ENCODE measurements at regions not wholly inside any gene's neighbourhood (a gene's known extent, or its start where the extent isn't known, plus 50 kb on each side); places are given as distances from the start of the nearest gene placed in this dataset.

- Histone ChIP-seq H3K4me3 (no peak overlapping the region), H3K9me3 (no peaks in the 10 kb centered on the region), H3K4me1 (peaks cover 0 to 7% of the 10 kb centered on the region in 2 donors), H3K36me3 (no peaks in the 10 kb centered on the region), H3K27me3 (no peaks in the 10 kb centered on the region), H3K27ac (no peak overlapping the region)
- intact Hi-C loops (cut with DNase I), result loop anchor here (5.0 kb wide), 1 partner anchor 189 kb away; the partner anchor contains the start of gene RAP1B
- TF ChIP-seq, protein P1, sequence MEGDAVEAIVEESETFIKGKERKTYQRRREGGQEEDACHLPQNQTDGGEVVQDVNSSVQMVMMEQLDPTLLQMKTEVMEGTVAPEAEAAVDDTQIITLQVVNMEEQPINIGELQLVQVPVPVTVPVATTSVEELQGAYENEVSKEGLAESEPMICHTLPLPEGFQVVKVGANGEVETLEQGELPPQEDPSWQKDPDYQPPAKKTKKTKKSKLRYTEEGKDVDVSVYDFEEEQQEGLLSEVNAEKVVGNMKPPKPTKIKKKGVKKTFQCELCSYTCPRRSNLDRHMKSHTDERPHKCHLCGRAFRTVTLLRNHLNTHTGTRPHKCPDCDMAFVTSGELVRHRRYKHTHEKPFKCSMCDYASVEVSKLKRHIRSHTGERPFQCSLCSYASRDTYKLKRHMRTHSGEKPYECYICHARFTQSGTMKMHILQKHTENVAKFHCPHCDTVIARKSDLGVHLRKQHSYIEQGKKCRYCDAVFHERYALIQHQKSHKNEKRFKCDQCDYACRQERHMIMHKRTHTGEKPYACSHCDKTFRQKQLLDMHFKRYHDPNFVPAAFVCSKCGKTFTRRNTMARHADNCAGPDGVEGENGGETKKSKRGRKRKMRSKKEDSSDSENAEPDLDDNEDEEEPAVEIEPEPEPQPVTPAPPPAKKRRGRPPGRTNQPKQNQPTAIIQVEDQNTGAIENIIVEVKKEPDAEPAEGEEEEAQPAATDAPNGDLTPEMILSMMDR (IDR thresholded peaks at IDR 0.05), result no peak
- DNase-seq (ENCODE audit: low spot score in 2 of 2), result no peak
These were observed 90.9 kb upstream of the MDM1 start for GRCh38 chr12:68422956-68423574.

DNA sequence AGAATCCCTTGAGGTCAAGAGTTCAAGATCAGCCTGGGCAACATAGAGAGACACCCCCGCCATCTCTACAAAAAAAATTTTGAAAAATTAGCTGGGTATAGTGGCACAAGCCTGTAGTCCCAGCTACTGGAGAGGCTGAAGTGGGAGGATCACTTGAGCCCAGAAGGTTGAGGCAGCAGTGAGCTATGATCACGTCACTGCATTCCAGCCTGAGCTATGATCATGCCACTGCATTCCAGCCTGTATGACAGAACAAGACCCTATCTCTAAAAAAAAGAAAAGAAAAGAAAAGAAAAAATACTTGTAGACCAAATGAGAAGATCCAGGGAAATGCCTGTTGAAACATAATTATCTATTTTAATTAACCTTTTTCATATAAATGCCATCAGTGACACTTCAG, 93.8 kb upstream of the MDM1 start:
- Histone ChIP-seq H3K36me3 (no peaks in the 10 kb centered on the region), H3K9me3 (no peaks in the 10 kb centered on the region), H3K4me3 (no peak overlapping the region), H3K4me1 (no peaks in the 10 kb centered on the region), H3K27me3 (no peaks in the 10 kb centered on the region), H3K27ac (no peak overlapping the region)
- intact Hi-C loops (cut with DNase I), result no loop called here
- TF ChIP-seq, protein P1 (IDR thresholded peaks at IDR 0.05), result no peak
- no peak for DNase-seq (ENCODE audit: low spot score in 2 of 2)

DNA sequence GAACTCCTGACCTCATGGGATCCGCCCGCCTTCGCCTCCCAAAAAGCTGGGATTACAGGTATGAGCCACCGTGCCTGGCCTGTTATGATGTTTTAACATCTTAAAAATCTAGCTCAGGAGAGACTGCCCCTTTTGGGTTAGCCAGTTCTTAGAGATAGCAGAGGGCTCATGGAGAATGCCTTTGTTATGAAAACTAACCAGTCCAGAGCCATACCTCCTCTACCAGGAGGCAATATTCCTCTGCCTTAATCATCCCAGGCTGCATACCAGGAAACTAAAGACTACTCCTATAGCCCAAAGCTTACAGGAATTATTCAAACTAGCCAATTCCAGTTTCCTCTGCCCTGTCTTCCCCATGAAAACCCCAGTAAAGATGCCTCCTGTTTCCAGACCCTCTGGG, 96.0 kb upstream of the MDM1 start:
- Histone ChIP-seq H3K4me3 (no peak overlapping the region), H3K36me3 (no peaks in the 10 kb centered on the region), H3K27me3 (no peaks in the 10 kb centered on the region), H3K4me1 (no peaks in the 10 kb centered on the region), H3K27ac (no peak overlapping the region), H3K9me3 (no peaks in the 10 kb centered on the region)
- no peak for DNase-seq (ENCODE audit: low spot score in 2 of 2)
- TF ChIP-seq, protein P1 (IDR thresholded peaks at IDR 0.05), result no peak
- intact Hi-C loops (cut with DNase I), result no loop called here

- TF ChIP-seq, protein P1 (IDR thresholded peaks at IDR 0.05), result no peak
- Histone ChIP-seq H3K27me3 (no peaks in the 10 kb centered on the region), H3K4me3 (no peak overlapping the region), H3K36me3 (no peaks in the 10 kb centered on the region), H3K4me1 (no peaks in the 10 kb centered on the region), H3K27ac (no peak overlapping the region), H3K9me3 (no peaks in the 10 kb centered on the region)
- DNase-seq (ENCODE audit: low spot score in 2 of 2), result no peak
- intact Hi-C loops (cut with DNase I), result no loop called here
These were observed 96.8 kb upstream of the MDM1 start for GRCh38 chr12:68428724-68429501.

- intact Hi-C loops (cut with DNase I), result no loop called here
- no peaks in the 10 kb centered on the region for H3K36me3 ChIP-seq
- no peak overlapping the region for H3K4me3 ChIP-seq
- no peaks in the 10 kb centered on the region for H3K4me1 ChIP-seq
- no peaks in the 10 kb centered on the region for H3K27me3 ChIP-seq
- DNase-seq (ENCODE audit: low spot score in 2 of 2), result no peak
- H3K27ac ChIP-seq, result no peak overlapping the region
- no peaks in the 10 kb centered on the region for H3K9me3 ChIP-seq
- TF ChIP-seq, protein P1 (IDR thresholded peaks at IDR 0.05), result no peak
These were observed 97.5 kb upstream of the MDM1 start for GRCh38 chr12:68429696-68430095.
